Lung (tissue), 11 donors: ENCODE measurements at regions not wholly inside any gene's neighbourhood (a gene's known extent, or its start where the extent isn't known, plus 50 kb on each side); places are given as distances from the start of the nearest gene placed in this dataset.

ENCODE experiments used
- ATAC-seq: fragments of 200-7000 bp; cut with Tn5 transposase; one replicate; pipeline ENCODE4 v1.9.1; 2020; ENCODE audit warnings: moderate number of reproducible peaks; ENCODE audit not compliant: insufficient read depth, low FRiP score
- DNase-seq, 3 donors: peaks; one replicate each; pipeline ENCODE4 v3.0.0-alpha.2; 2013 to 2017
- H3K27ac ChIP-seq, 2 donors: one replicate each; pipeline ENCODE4 v1.5.1; 2013; ENCODE audit warnings: mild to moderate bottlenecking in 2 of 2, moderate library complexity in 2 of 2, control low read depth in 1 of 2, inconsistent platforms in 1 of 2, low read depth in 1 of 2, low read length in 1 of 2
- H3K27me3 ChIP-seq, 3 donors: one replicate each; pipeline ENCODE4 v1.5.1; 2013; ENCODE audit warnings: low read length in 2 of 3; ENCODE audit not compliant: control insufficient read depth in 3 of 3, insufficient read depth in 3 of 3
- H3K36me3 ChIP-seq, 4 donors: one replicate each; pipeline ENCODE4 v1.5.1; 2013; ENCODE audit warnings: low read length in 4 of 4, mild to moderate bottlenecking in 1 of 4, moderate library complexity in 1 of 4; ENCODE audit not compliant: control insufficient read depth in 4 of 4, insufficient read depth in 4 of 4
- H3K4me1 ChIP-seq, 5 donors: one replicate each; pipeline ENCODE4 v1.5.1; 2013; ENCODE audit warnings: low read length in 5 of 5, mild to moderate bottlenecking in 2 of 5, moderate library complexity in 1 of 5; ENCODE audit not compliant: control insufficient read depth in 5 of 5, insufficient read depth in 5 of 5
- H3K4me3 ChIP-seq: one replicate; pipeline ENCODE4 v1.5.1; 2013; ENCODE audit warnings: mild to moderate bottlenecking, control low read depth, moderate library complexity
- H3K9ac ChIP-seq, 2 donors: one replicate each; pipeline ENCODE4 v1.5.1; 2013; ENCODE audit warnings: low read length in 2 of 2, control low read depth in 1 of 2; ENCODE audit not compliant: insufficient read depth in 1 of 2
- H3K9me3 ChIP-seq, 4 donors: one replicate each; pipeline ENCODE4 v1.5.1; 2013; ENCODE audit warnings: low read length in 3 of 4, mild to moderate bottlenecking in 1 of 4, moderate library complexity in 1 of 4; ENCODE audit not compliant: control insufficient read depth in 4 of 4, insufficient read depth in 3 of 4
- CTCF ChIP-seq: IDR thresholded peaks from 2 replicates; pipeline ENCODE4 v1.5.1; 2012; ENCODE audit warnings: mild to moderate bottlenecking; ENCODE audit errors: control extremely low read depth, extremely low read depth
- WGBS, 2 donors: extraction: QIAGEN DNeasy Blood & Tissue Kit; methylation state at CpG; one replicate each; pipeline ENCODE4 v1.1.7; 2013; 5-methylcytosine and 5-hydroxymethylcytosine counted together
- donor health status: control.
- donor health status: control.
- donor health status: Bipolar disorder and iron deficiency.
- donor health status: healthy.
- donor health status: DM: yes; HTN: yes; CAD: no.

DNA sequence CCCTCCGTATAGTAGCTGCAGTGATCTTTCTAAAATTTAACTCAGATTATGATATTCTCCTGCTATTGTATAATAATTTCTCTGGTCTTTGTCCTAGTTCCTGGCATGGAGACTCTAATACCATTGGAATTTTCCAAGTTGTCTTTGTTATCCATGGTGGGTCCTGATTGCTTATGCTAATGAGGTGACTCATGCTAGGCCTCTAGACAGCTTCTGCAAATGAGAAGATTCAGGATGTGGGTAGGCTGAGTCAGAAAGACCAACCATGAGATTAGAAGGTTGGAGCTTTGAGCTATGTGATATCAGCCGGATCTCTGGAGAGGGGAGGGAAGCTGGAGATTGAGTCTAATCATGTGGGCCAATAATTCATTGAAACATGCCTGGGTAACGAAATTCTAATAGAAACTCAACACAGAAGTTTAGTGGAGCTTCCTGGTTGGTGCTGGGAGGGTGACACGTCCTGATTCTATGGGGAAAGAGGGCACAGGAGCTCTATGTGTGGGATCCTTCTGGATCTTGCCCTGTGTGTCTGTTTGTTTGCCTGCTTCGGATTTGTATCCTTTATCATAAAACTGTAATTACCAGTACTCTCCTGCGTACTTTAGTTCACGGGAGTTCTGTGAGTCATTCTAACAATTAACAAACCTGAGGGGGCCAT lies 73.2 kb upstream of the CNIH3 start:
- H3K36me3 ChIP-seq = no peaks in the 10 kb centered on the region
- DNase-seq (no peak), ATAC-seq (peak; percentile 67)
- H3K9me3 ChIP-seq = no peaks in the 10 kb centered on the region
- H3K9ac ChIP-seq = no peak overlapping the region
- no peak for TF ChIP-seq CTCF
- no peak overlapping the region for H3K27ac ChIP-seq
- no peak overlapping the region for H3K4me3 ChIP-seq
- no peaks in the 10 kb centered on the region for H3K27me3 ChIP-seq
- peaks cover 0 to 11% (median 0%) of the 10 kb centered on the region in 5 donors for H3K4me1 ChIP-seq
- WGBS, 2 donors = 67 to 81% methylated on average over 7 of the region's 7 CpGs

DNA sequence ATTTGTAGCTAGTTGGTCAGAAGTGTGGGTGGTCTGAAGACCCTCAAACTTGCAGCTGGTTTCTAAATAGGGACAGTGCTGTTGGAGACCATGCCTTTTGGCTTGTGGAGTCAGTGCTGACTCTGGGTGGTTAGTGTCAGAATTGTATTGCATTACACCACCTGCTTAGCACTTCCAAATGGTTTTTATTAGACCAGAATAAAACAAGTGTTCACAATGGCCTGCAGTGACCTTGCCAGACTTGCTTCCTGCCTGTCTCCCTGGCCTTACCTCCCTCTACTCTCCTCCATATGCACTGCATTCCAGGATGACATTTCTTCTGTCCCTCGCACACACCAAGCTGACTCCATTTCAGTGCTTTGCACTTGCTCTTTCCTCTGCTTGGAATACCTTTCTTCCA lies 72.7 kb upstream of the CNIH3 start:
- peaks cover 0 to 11% (median 0%) of the 10 kb centered on the region in 5 donors for H3K4me1 ChIP-seq
- 100% methylated on average over 1 of the region's 1 CpG for WGBS, 2 donors
- H3K9ac ChIP-seq = no peak overlapping the region
- DNase-seq (no peak), ATAC-seq (no peak)
- H3K4me3 ChIP-seq = no peak overlapping the region
- no peak overlapping the region for H3K27ac ChIP-seq
- H3K36me3 ChIP-seq = no peaks in the 10 kb centered on the region
- TF ChIP-seq CTCF = no peak
- H3K9me3 ChIP-seq = no peaks in the 10 kb centered on the region
- no peaks in the 10 kb centered on the region for H3K27me3 ChIP-seq

- Histone ChIP-seq H3K4me3 (no peak overlapping the region), H3K27ac (no peak overlapping the region), H3K9ac (no peak overlapping the region), H3K36me3 (no peaks in the 10 kb centered on the region), H3K4me1 (peaks cover 0 to 11% (median 0%) of the 10 kb centered on the region in 5 donors), H3K9me3 (no peaks in the 10 kb centered on the region), H3K27me3 (no peaks in the 10 kb centered on the region)
- 81 to 90% methylated on average over 6 of the region's 6 CpGs for WGBS, 2 donors
- no peak for ATAC-seq
- DNase-seq = no peak
- TF ChIP-seq CTCF = no peak
Observed at GRCh38 chr1:224544346-224545110, 71.6 kb upstream of the CNIH3 start.
